NB4 (cell line): ENCODE measurements at regions not wholly inside any gene's neighbourhood (a gene's known extent, or its start where the extent isn't known, plus 50 kb on each side); places are given as distances from the start of the nearest gene placed in this dataset.

Experiments used
- MYC ChIP-seq: IDR thresholded peaks from 2 replicates; pipeline ENCODE4 v1.6.1; 2011; ENCODE audit warnings: low read depth, low read length
- POLR2A ChIP-seq: IDR thresholded peaks from 2 replicates; pipeline ENCODE4 v1.6.1; 2011; ENCODE audit warnings: mild to moderate bottlenecking; ENCODE audit not compliant: insufficient read length; ENCODE audit errors: extremely low read depth
- TF ChIP-seq, protein P1 (sequence below): IDR thresholded peaks from one replicate; pipeline ENCODE4 v1.5.1; 2012; ENCODE audit warnings: low read depth, low read length

DNA sequence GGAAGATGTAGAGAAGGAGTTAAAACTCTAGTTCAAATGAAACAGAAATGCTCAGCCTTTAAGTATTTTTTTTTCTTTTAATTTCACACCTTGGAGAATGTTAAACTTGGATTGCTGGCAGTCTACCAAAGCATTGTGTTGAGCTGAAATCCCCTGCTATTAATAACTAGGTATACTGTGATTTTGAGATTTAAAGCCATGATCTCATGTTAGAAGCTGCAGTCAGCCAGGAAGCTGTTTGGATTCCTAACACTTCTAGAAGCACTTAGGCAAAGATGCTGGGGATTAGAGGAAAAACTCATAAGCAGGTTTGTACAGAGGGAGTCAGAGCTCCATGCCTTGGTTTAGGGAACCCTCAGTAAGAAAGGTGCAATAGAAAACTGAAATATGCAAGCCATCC, 141.4 kb downstream of the KIF4B start:
- TF ChIP-seq, protein P1, sequence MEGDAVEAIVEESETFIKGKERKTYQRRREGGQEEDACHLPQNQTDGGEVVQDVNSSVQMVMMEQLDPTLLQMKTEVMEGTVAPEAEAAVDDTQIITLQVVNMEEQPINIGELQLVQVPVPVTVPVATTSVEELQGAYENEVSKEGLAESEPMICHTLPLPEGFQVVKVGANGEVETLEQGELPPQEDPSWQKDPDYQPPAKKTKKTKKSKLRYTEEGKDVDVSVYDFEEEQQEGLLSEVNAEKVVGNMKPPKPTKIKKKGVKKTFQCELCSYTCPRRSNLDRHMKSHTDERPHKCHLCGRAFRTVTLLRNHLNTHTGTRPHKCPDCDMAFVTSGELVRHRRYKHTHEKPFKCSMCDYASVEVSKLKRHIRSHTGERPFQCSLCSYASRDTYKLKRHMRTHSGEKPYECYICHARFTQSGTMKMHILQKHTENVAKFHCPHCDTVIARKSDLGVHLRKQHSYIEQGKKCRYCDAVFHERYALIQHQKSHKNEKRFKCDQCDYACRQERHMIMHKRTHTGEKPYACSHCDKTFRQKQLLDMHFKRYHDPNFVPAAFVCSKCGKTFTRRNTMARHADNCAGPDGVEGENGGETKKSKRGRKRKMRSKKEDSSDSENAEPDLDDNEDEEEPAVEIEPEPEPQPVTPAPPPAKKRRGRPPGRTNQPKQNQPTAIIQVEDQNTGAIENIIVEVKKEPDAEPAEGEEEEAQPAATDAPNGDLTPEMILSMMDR = no peak
- no peak for TF ChIP-seq POLR2A
- no peak for TF ChIP-seq MYC
